ENCODE measurements at regions not wholly inside any gene's neighbourhood (a gene's known extent, or its start where the extent isn't known, plus 50 kb on each side); places are given as distances from the start of the nearest gene placed in this dataset.

DNA sequence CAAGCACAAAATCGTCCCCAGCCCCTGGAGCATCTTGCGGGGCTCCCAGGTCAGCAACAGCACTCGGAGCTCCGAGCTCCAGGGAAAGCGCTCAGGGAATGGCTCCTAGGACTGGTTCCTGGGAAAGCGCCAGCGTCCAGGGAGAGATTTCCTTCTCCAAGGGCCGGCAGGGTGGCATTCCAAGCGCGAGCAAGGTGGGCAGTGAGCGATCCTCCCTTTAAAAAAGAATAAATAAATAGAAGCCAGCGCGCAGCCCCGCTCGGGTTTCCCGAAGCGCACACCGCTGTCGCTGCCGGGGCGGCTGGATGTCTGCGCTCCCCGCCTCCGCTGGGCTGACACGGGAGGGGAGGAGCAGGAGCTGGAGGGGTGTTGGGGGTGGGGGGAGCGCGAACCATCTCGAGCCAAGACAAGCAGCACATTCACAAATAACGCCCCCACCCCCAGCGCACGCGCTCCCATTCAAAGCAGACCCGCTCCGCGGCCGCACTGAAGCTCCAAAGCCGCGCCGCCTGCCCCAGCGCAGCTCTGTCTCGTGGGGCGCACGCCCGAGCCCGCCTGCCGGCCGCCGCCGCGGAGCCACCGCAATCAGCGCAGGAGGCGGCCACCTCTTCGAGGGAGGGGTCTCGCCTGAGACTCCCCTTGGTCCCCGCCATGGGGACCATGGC is 327.4 kb downstream of the SH3GL2 start:
- intact Hi-C loops (cut with DNase I): no loop called here
- H3K9me3 ChIP-seq: no peaks in the 10 kb centered on the region
- DNase-seq: no peak
- no peak for TF ChIP-seq CTCF (IDR thresholded peaks at IDR 0.05)
- no peak for TF ChIP-seq POLR2A (IDR thresholded peaks at IDR 0.05)
- peak overlapping the region; percentile 23 to 65 (median 41) for H3K4me3 ChIP-seq
- peaks cover 0 to 18% (median 0%) of the 10 kb centered on the region in 3 donors for H3K4me1 ChIP-seq
- H3K27me3 ChIP-seq: peaks cover 0 to 53% (median 2%) of the 10 kb centered on the region in 4 donors
- peak overlapping the region; percentile 30 to 82 (median 66) for H3K27ac ChIP-seq
- WGBS, 2 donors: 0 to 7% methylated on average over 1 to 14 of the region's 56 CpGs
- H3K36me3 ChIP-seq: no peaks in the 10 kb centered on the region

- 25 to 49% methylated on average over 6 to 8 of the region's 58 CpGs for WGBS, 2 donors
- Histone ChIP-seq H3K9me3 (no peaks in the 10 kb centered on the region), H3K36me3 (no peaks in the 10 kb centered on the region), H3K27me3 (peaks cover 0 to 53% (median 2%) of the 10 kb centered on the region in 4 donors), H3K4me3 (peak overlapping the region; percentile 23 to 65 (median 41)), H3K4me1 (peaks cover 0 to 18% (median 0%) of the 10 kb centered on the region in 3 donors), H3K27ac (peak overlapping the region; percentile 30 to 82 (median 66))
- TF ChIP-seq CTCF (IDR thresholded peaks at IDR 0.05): no peak
- TF ChIP-seq POLR2A (IDR thresholded peaks at IDR 0.05): no peak
- intact Hi-C loops (cut with DNase I): no loop called here
- DNase-seq: no peak
These were observed 328.2 kb downstream of the SH3GL2 start for GRCh38 chr9:17906841-17907778.

GRCh38 chr9:17907779-17908508 is 329.1 kb downstream of the SH3GL2 start:
- peak overlapping the region in 3 of 4 donors; percentile 56 to 82 (median 77) for H3K27ac ChIP-seq
- H3K9me3 ChIP-seq: no peaks in the 10 kb centered on the region
- peak overlapping the region in 3 of 4 donors; percentile 37 to 65 (median 45) for H3K4me3 ChIP-seq
- intact Hi-C loops (cut with DNase I): no loop called here
- DNase-seq: no peak
- TF ChIP-seq CTCF (IDR thresholded peaks at IDR 0.05) (no peak), POLR2A (IDR thresholded peaks at IDR 0.05) (no peak)
- peaks cover 0 to 53% (median 2%) of the 10 kb centered on the region in 4 donors for H3K27me3 ChIP-seq
- 62 to 76% methylated on average over 13 of the region's 13 CpGs for WGBS, 2 donors
- H3K36me3 ChIP-seq: no peaks in the 10 kb centered on the region
- peaks cover 0 to 18% (median 0%) of the 10 kb centered on the region in 3 donors for H3K4me1 ChIP-seq

GRCh38 chr9:17926246-17926645 is 347.4 kb downstream of the SH3GL2 start:
- 78 to 88% methylated on average over 8 of the region's 8 CpGs for WGBS, 2 donors
- H3K9me3 ChIP-seq: no peaks in the 10 kb centered on the region
- no peaks in the 10 kb centered on the region for H3K4me1 ChIP-seq
- TF ChIP-seq POLR2A (IDR thresholded peaks at IDR 0.05) (no peak), CTCF (IDR thresholded peaks at IDR 0.05) (no peak)
- intact Hi-C loops (cut with DNase I): no loop called here
- DNase-seq: no peak
- no peak overlapping the region for H3K27ac ChIP-seq
- H3K36me3 ChIP-seq: no peaks in the 10 kb centered on the region
- H3K4me3 ChIP-seq: no peak overlapping the region
- H3K27me3 ChIP-seq: no peaks in the 10 kb centered on the region

Measured in esophagus squamous epithelium (tissue), 5 donors.